Lower leg skin (tissue), 4 donors: ENCODE measurements at regions not wholly inside any gene's neighbourhood (a gene's known extent, or its start where the extent isn't known, plus 50 kb on each side); places are given as distances from the start of the nearest gene placed in this dataset.
A peak's percentile ranks its signal among the peaks of the same experiment; 100 is the strongest.
"Not testable (repeated sequence)": the region's sequence is repeated elsewhere in the genome, so short reads cannot be mapped to it uniquely, and the experiment has no call there.

ENCODE experiments used
- DNase-seq, 2 donors: peaks; one replicate each; pipeline ENCODE4 v3.0.0-alpha.2; 2019; ENCODE audit warnings: low spot score in 2 of 2
- H3K4me3 ChIP-seq: fragments of 200-600 bp; sonication (generic); 2 replicates; pipeline ENCODE4 v1.5.1; 2017; ENCODE audit warnings: mild to moderate bottlenecking, low read depth; ENCODE audit not compliant: poor library complexity, severe bottlenecking
- CTCF ChIP-seq, 3 donors: fragments of 450-650 bp; IDR thresholded peaks; one replicate each; pipeline ENCODE4 v1.5.1; 2016; ENCODE audit warnings: antibody characterized with exemption in 3 of 3, mild to moderate bottlenecking in 3 of 3, moderate library complexity in 2 of 3
- POLR2A ChIP-seq, 2 donors: fragments of 450-650 bp; IDR thresholded peaks; one replicate each; pipeline ENCODE4 v1.6.1; 2016 to 2017; ENCODE audit warnings: antibody characterized with exemption in 2 of 2, mild to moderate bottlenecking in 1 of 2, moderate library complexity in 1 of 2
- WGBS, 2 donors: methylation state at CpG; one replicate each; pipeline ENCODE4 v1.1.5; 2018; 5-methylcytosine and 5-hydroxymethylcytosine counted together
- intact Hi-C: fragments of 100-400 bp; cut with DNase I; formaldehyde crosslinking; loops from one replicate; pipeline ENCODE4 v1.15.0; 2023; ENCODE audit warnings: low total_unique reads

GRCh38 chr11:8773916-8774539 lies 91.4 kb downstream of the RPL27A start:
- no peak for TF ChIP-seq CTCF (IDR thresholded peaks at IDR 0.05)
- TF ChIP-seq POLR2A (IDR thresholded peaks at IDR 0.05), result no peak
- DNase-seq, result peak in 1 of 2 donors; percentile 29
- no peak overlapping the region for H3K4me3 ChIP-seq
- 46 to 50% methylated on average over 5 of the region's 5 CpGs for WGBS, 2 donors
- intact Hi-C loops, result no loop called here

GRCh38 chr11:8774916-8775315 lies 92.3 kb downstream of the RPL27A start:
- peak in 1 of 2 donors; percentile 82 for DNase-seq
- 85 to 86% methylated on average over 8 of the region's 8 CpGs for WGBS, 2 donors
- intact Hi-C loops, H3K4me3 ChIP-seq: not testable (repeated sequence)

DNA sequence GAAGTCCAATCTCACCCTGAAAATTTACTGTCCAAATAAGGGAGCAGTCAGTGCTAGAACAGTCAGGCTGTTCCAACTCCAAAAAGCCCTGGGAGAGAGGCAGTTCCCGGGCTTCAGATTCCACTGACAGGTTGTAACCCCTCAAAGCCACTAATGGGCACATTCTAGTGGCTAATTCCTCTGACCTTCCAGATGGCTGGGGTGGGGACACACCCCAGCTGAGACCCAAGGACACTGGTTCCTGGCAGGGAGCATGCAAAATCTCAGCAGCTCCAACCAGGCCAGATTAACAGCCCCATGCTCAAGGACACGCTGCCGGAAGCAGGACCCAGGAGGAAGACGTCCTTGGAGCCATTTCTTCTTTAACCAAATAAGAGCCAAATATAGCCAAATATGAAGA lies 92.7 kb downstream of the RPL27A start:
- H3K4me3 ChIP-seq, result no peak overlapping the region
- WGBS, 2 donors, result 65 to 75% methylated on average over 4 of the region's 4 CpGs
- intact Hi-C loops, result no loop called here
- TF ChIP-seq POLR2A (IDR thresholded peaks at IDR 0.05), result no peak
- TF ChIP-seq CTCF (IDR thresholded peaks at IDR 0.05), result no peak
- DNase-seq, result peak in 1 of 2 donors; percentile 59

DNA sequence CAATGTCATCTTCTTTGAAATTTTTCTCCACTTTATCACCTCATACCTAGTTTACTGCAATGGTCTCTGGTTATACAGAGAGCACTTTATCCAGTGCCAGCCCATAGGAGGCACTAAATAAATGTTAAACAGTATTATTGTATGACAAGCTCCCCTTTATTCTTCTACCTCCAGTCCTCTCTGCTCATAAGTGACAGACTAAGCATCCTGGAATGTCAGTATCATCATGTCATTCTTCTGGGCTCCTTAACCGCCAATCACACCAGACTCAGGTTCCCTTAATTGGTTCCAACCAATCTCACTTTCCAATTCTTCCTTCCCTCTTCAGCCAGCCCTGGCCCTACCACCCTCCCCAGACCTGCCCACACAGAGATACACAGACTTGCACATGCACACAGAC lies 93.1 kb downstream of the RPL27A start:
- H3K4me3 ChIP-seq, result no peak overlapping the region
- WGBS, 2 donors, result 83 to 100% methylated on average over 1 of the region's 1 CpG
- TF ChIP-seq POLR2A (IDR thresholded peaks at IDR 0.05) (no peak), CTCF (IDR thresholded peaks at IDR 0.05) (no peak)
- intact Hi-C loops, result no loop called here
- peak in 1 of 2 donors; percentile 37 for DNase-seq

DNA sequence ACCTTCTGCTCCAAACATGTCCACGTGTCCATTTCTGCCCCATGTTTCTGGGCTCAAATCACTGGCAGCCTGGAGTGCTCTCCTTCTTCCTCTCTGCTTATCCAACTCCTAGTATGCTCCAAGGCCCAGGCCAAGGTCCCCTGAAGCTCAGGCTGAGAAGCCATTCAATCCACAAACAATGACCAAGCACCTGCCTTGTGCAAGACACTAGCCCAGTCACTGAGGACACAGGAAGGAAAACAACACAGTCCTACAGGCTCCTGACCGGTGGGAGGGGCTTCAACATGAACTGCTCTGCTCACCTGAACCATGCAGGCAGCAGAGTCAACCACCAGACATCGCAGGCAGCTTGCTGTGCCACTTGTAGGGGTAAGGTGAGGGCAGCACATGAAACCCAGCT lies 93.6 kb downstream of the RPL27A start:
- TF ChIP-seq CTCF (IDR thresholded peaks at IDR 0.05), result no peak
- no peak for TF ChIP-seq POLR2A (IDR thresholded peaks at IDR 0.05)
- DNase-seq, result peak in 1 of 2 donors; percentile 57
- intact Hi-C loops, result no loop called here
- H3K4me3 ChIP-seq, result no peak overlapping the region
- WGBS, 2 donors, result 70 to 87% methylated on average over 3 of the region's 3 CpGs

DNA sequence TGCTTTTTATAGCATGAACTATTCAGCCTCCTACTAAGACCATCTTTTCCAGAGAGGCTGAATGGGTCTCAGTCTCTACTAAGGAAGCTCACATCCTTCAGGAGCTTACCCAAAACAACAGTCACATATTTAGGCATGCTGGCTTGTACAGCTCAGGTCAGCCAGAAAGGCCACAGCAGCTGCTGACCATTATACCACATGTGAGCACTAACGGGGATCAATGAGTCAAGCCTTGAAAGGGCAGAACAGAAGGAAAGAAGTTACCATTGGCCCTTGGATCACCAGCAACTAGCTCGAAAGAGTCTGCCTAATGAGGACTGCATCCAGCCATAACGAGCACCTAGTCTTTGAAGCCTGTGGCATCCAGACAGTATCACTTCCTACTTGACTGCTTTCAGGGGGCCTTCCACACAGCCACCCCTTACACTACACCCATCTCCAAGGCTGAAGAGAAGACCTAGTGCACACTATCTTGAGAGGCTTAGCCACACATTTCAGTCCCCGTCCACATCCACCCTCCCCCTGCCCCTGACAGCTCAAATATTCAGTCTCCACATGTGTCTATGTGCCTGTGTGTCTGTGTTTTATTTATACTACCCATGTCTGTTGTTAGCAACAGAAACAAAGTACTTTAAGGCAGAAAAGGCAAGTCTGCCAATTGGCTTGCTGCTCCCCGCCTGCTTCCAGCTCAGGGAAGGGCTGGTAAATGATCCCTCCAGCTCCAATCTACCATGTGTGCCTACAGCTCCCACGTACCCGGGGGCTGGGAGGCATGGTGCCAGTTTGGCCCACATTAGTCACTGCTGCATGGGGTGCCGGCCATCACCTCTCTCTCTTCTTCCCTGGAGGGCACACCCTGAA lies 95.5 kb downstream of the RPL27A start:
- intact Hi-C loops, result no loop called here
- DNase-seq, result peak; percentile 47 to 89
- H3K4me3 ChIP-seq, result no peak overlapping the region
- WGBS, 2 donors, result 16 to 29% methylated on average over 8 of the region's 8 CpGs
- TF ChIP-seq CTCF (IDR thresholded peaks at IDR 0.05), result no peak
- TF ChIP-seq POLR2A (IDR thresholded peaks at IDR 0.05), result no peak
